H1 (cell line): ENCODE measurements at regions not wholly inside any gene's neighbourhood (a gene's known extent, or its start where the extent isn't known, plus 50 kb on each side); places are given as distances from the start of the nearest gene placed in this dataset.
"Not testable (repeated sequence)": the region's sequence is repeated elsewhere in the genome, so short reads cannot be mapped to it uniquely, and the experiment has no call there.

ENCODE experiments used
- CTCF ChIA-PET: fragments of 300-600 bp; sonication (Branson Sonifier 250); formaldehyde crosslinking; loops from one replicate; lab custom pipeline; 2021; ENCODE audit not compliant: partially characterized antibody; lab: Charles Lee
- POLR2A ChIA-PET: fragments of 300-600 bp; sonication (Branson Sonifier 250); formaldehyde crosslinking; loops from one replicate; lab custom pipeline; 2021; ENCODE audit warnings: inconsistent platforms; ENCODE audit not compliant: partially characterized antibody; lab: Charles Lee
- DNase-seq, 2 experiments: peaks; one replicate each; pipeline versions ENCODE4 v3.0.0 to v3.0.0-alpha.2; 2010 to 2022; ENCODE audit warnings: low spot score in 2 of 2, low read depth in 1 of 2, mixed read lengths in 1 of 2
- FAIRE-seq: peaks from 2 replicates; lab custom pipeline; 2011; peaks lifted over from hg19 to GRCh38; lab: Jason Lieb, UNC
- H2AFZ ChIP-seq: 2 replicates; pipeline ENCODE4 v1.8.1; 2012; ENCODE audit warnings: low read length, inconsistent platforms
- H2AK5ac ChIP-seq: 2 replicates; pipeline ENCODE4 v1.6.1; 2013; ENCODE audit warnings: low read depth, low read length
- H2BK120ac ChIP-seq: replicated peaks from 2 replicates; pipeline ENCODE3; 2013; ENCODE audit warnings: low read depth, low read length, inconsistent platforms
- H2BK12ac ChIP-seq: 2 replicates; pipeline ENCODE4 v1.6.1; 2013; ENCODE audit warnings: low read depth, low read length
- H2BK15ac ChIP-seq: 2 replicates; pipeline ENCODE4 v1.6.1; 2013; ENCODE audit warnings: low read length
- H2BK20ac ChIP-seq: 2 replicates; pipeline ENCODE4 v1.6.1; 2013; ENCODE audit warnings: low read length
- H2BK5ac ChIP-seq: 2 replicates; pipeline ENCODE4 v1.6.1; 2013; ENCODE audit warnings: low read depth, low read length
- H3K14ac ChIP-seq: 2 replicates; pipeline ENCODE4 v1.6.1; 2013; ENCODE audit warnings: inconsistent platforms; ENCODE audit not compliant: insufficient read length
- H3K18ac ChIP-seq: 2 replicates; pipeline ENCODE4 v1.6.1; 2013; ENCODE audit warnings: low read length; ENCODE audit errors: extremely low read depth
- H3K23ac ChIP-seq: 2 replicates; pipeline ENCODE4 v1.6.1; 2013; ENCODE audit warnings: inconsistent platforms; ENCODE audit not compliant: insufficient read length
- H3K23me2 ChIP-seq: 2 replicates; pipeline ENCODE4 v1.6.1; 2013; ENCODE audit warnings: low read depth, low read length
- H3K27ac ChIP-seq: 2 replicates; pipeline ENCODE4 v1.6.1; 2011; ENCODE audit warnings: low read depth, low read length, inconsistent platforms
- H3K27me3 ChIP-seq, 4 experiments: replicated peaks in 1 of 4; 1 replicate in 1 of 4; 2 replicates in 3 of 4; pipeline versions ENCODE4 v1.6.1 to v1.8.1; 2011 to 2013; ENCODE audit warnings: low read length in 3 of 4, mild to moderate bottlenecking in 3 of 4, inconsistent platforms in 2 of 4, mixed read lengths in 2 of 4, moderate library complexity in 1 of 4; ENCODE audit not compliant: control insufficient read depth in 3 of 4, insufficient read depth in 3 of 4; ENCODE audit errors: extremely low read depth in 1 of 4
- H3K36me3 ChIP-seq, 4 experiments: 2 replicates each; pipeline versions ENCODE4 v1.6.1 to v1.8.1; 2011 to 2013; ENCODE audit warnings: mild to moderate bottlenecking in 4 of 4, low read length in 3 of 4, moderate library complexity in 2 of 4, control low read depth in 1 of 4, inconsistent platforms in 1 of 4; ENCODE audit not compliant: insufficient read depth in 4 of 4, control insufficient read depth in 2 of 4
- H3K4ac ChIP-seq: replicated peaks from 2 replicates; pipeline ENCODE3; 2013; ENCODE audit warnings: low read length, low read depth, mixed read lengths, inconsistent platforms; ENCODE audit not compliant: insufficient read length
- H3K4me1 ChIP-seq, 4 experiments: replicated peaks in 1 of 4; 1 replicate in 1 of 4; 2 replicates in 3 of 4; pipeline versions ENCODE4 v1.6.1 to v1.8.1; 2011 to 2013; ENCODE audit warnings: low read length in 3 of 4, inconsistent platforms in 2 of 4, mixed read lengths in 1 of 4; ENCODE audit not compliant: insufficient read depth in 4 of 4, control insufficient read depth in 3 of 4
- H3K4me2 ChIP-seq, 2 experiments: 2 replicates each; pipeline versions ENCODE4 v1.6.1 to v1.8.1; 2011 to 2013; ENCODE audit warnings: low read depth in 2 of 2, low read length in 2 of 2, control low read depth in 1 of 2, inconsistent platforms in 1 of 2, mild to moderate bottlenecking in 1 of 2; ENCODE audit not compliant: insufficient read depth in 1 of 2
- H3K4me3 ChIP-seq, 4 experiments: fragments of 200-600, 300-600 bp in 1 of 4; sonication (generic), shearing (Covaris generic), sonication (Bioruptor Twin) in 1 of 4; 2 replicates each; pipeline versions ENCODE4 v1.5.1 to v1.8.1; 2011 to 2016; ENCODE audit warnings: low read length in 4 of 4, low read depth in 3 of 4, control low read depth in 2 of 4, inconsistent platforms in 2 of 4, mild to moderate bottlenecking in 2 of 4, mixed read lengths in 1 of 4, moderate library complexity in 1 of 4; ENCODE audit not compliant: insufficient read depth in 2 of 4; ENCODE audit errors: extremely low read depth in 1 of 4
- H3K56ac ChIP-seq: replicated peaks from 2 replicates; pipeline ENCODE3; 2013; ENCODE audit warnings: low read depth, mild to moderate bottlenecking, mixed read lengths, low read length, inconsistent platforms; ENCODE audit not compliant: insufficient read length
- H3K79me1 ChIP-seq: 2 replicates; pipeline ENCODE4 v1.6.1; 2013; ENCODE audit warnings: low read depth, low read length, control low read depth
- H3K79me2 ChIP-seq, 2 experiments: 2 replicates each; pipeline versions ENCODE4 v1.6.1 to v1.8.1; 2012 to 2013; ENCODE audit warnings: low read length in 2 of 2, mild to moderate bottlenecking in 2 of 2, inconsistent platforms in 1 of 2; ENCODE audit not compliant: insufficient read depth in 2 of 2, control insufficient read depth in 1 of 2
- H3K9ac ChIP-seq, 4 experiments: replicated peaks in 1 of 4; 1 replicate in 1 of 4; 2 replicates in 3 of 4; pipeline versions ENCODE4 v1.6.1 to v1.8.1; 2011 to 2013; ENCODE audit warnings: low read depth in 3 of 4, low read length in 3 of 4, control low read depth in 2 of 4, mild to moderate bottlenecking in 2 of 4, moderate library complexity in 2 of 4, inconsistent platforms in 1 of 4; ENCODE audit errors: extremely low read depth in 1 of 4
- H3K9me3 ChIP-seq, 2 experiments: 2 replicates each; pipeline versions ENCODE4 v1.6.1 to v1.8.1; 2012 to 2013; ENCODE audit warnings: mild to moderate bottlenecking in 2 of 2, moderate library complexity in 2 of 2, control low read depth in 1 of 2, inconsistent platforms in 1 of 2, low read depth in 1 of 2, low read length in 1 of 2, mixed read lengths in 1 of 2; ENCODE audit not compliant: insufficient read depth in 2 of 2
- H4K20me1 ChIP-seq, 2 experiments: replicated peaks in 1 of 2; 2 replicates each; pipeline versions ENCODE3 to v1.8.1; 2011 to 2013; ENCODE audit warnings: inconsistent platforms in 2 of 2, low read length in 2 of 2, mild to moderate bottlenecking in 1 of 2; ENCODE audit not compliant: insufficient read depth in 2 of 2, control insufficient read depth in 1 of 2
- H4K5ac ChIP-seq: 2 replicates; pipeline ENCODE4 v1.6.1; 2013; ENCODE audit warnings: low read length, low read depth, mixed read lengths, inconsistent platforms; ENCODE audit not compliant: insufficient read length
- H4K8ac ChIP-seq: 2 replicates; pipeline ENCODE4 v1.8.0; 2013; ENCODE audit warnings: mild to moderate bottlenecking, moderate library complexity, low read length, inconsistent platforms; ENCODE audit not compliant: insufficient read depth; ENCODE audit errors: extremely low read depth
- H4K91ac ChIP-seq: replicated peaks from 2 replicates; pipeline ENCODE3; 2013; ENCODE audit warnings: low read length, mixed read lengths, inconsistent platforms; ENCODE audit not compliant: insufficient read length
- WGBS, 2 experiments: shearing (Covaris generic) in 1 of 2; methylation state at CpG; one replicate each; pipeline versions ENCODE4 v1.1.6 to v1.1.7; 2013 to 2015; ENCODE audit warnings: low lambda C conversion rate in 2 of 2, mixed read lengths in 2 of 2, inconsistent platforms in 1 of 2, low coverage in 1 of 2, missing lambda C conversion rate in 1 of 2; ENCODE audit not compliant: insufficient replicate concordance in 2 of 2, insufficient coverage in 1 of 2, insufficient read length in 1 of 2; ENCODE audit errors: extremely low coverage in 1 of 2, missing lambda C conversion rate in 1 of 2; 5-methylcytosine and 5-hydroxymethylcytosine counted together

- not testable (repeated sequence) for H3K56ac ChIP-seq, H2BK12ac ChIP-seq, H4K8ac ChIP-seq, H2BK5ac ChIP-seq, H2BK120ac ChIP-seq, H3K4ac ChIP-seq, H4K20me1 ChIP-seq, H3K4me2 ChIP-seq, H3K18ac ChIP-seq, H3K27ac ChIP-seq, H2BK15ac ChIP-seq, H3K9me3 ChIP-seq, DNase-seq, H3K27me3 ChIP-seq, H3K79me1 ChIP-seq, H3K79me2 ChIP-seq, H3K23ac ChIP-seq, H3K14ac ChIP-seq, H3K36me3 ChIP-seq, H3K4me3 ChIP-seq, H4K5ac ChIP-seq, H3K4me1 ChIP-seq, FAIRE-seq, H2BK20ac ChIP-seq, H4K91ac ChIP-seq, H2AFZ ChIP-seq, H3K23me2 ChIP-seq, H3K9ac ChIP-seq, H2AK5ac ChIP-seq
- POLR2A ChIA-PET = interaction anchor here (0.6 kb wide), 1 partner anchor 738 kb away, joined by 3 read pairs; no protein-coding TSS in a partner anchor
- WGBS, 2 experiments = no CpG with 5 or more reads among the region's 32 CpGs
- CTCF ChIA-PET = interaction anchor here (1.2 kb wide), 1 partner anchor 826 kb away, joined by 4 read pairs; no protein-coding TSS in a partner anchor
These were observed 855.0 kb upstream of the SLC35B3 start for GRCh38 chr6:9290342-9290741.
